DND-41 (cell line): ENCODE measurements at regions not wholly inside any gene's neighbourhood (a gene's known extent, or its start where the extent isn't known, plus 50 kb on each side); places are given as distances from the start of the nearest gene placed in this dataset.

Source experiments
- EZH2 ChIP-seq: IDR thresholded peaks from 3 replicates; pipeline ENCODE4 v1.6.1; 2012; ENCODE audit warnings: borderline replicate concordance, low read depth, mild to moderate bottlenecking, moderate library complexity, low read length, inconsistent platforms; ENCODE audit not compliant: severe bottlenecking
- TF ChIP-seq, protein P1 (sequence below): IDR thresholded peaks from 2 replicates; pipeline ENCODE4 v1.5.1; 2012; ENCODE audit warnings: borderline replicate concordance, low read length, moderate library complexity, mild to moderate bottlenecking; ENCODE audit not compliant: poor library complexity, severe bottlenecking; ENCODE audit errors: extremely low read depth

DNA sequence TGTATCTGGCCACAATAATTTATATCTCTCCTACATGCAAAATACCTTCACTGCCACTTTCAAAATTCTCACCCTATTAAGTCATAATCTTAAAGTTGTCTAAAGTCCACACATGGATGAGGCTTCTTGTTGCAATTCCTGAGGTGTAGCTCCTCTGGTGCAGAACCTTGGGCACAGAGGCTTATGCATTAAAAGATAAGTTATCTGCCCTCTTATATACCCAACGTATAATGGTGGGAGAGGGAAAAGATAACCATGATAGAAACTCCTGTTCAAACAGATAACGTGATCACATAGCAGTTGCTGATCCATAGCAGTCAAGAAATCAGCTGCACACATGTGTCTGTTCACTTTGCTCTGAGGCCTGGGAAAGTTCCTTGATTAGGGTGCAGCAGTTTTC is 1767.0 kb downstream of the MAT2B start:
- TF ChIP-seq, protein P1, sequence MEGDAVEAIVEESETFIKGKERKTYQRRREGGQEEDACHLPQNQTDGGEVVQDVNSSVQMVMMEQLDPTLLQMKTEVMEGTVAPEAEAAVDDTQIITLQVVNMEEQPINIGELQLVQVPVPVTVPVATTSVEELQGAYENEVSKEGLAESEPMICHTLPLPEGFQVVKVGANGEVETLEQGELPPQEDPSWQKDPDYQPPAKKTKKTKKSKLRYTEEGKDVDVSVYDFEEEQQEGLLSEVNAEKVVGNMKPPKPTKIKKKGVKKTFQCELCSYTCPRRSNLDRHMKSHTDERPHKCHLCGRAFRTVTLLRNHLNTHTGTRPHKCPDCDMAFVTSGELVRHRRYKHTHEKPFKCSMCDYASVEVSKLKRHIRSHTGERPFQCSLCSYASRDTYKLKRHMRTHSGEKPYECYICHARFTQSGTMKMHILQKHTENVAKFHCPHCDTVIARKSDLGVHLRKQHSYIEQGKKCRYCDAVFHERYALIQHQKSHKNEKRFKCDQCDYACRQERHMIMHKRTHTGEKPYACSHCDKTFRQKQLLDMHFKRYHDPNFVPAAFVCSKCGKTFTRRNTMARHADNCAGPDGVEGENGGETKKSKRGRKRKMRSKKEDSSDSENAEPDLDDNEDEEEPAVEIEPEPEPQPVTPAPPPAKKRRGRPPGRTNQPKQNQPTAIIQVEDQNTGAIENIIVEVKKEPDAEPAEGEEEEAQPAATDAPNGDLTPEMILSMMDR = no peak
- no peak for TF ChIP-seq EZH2
